Activated CD8-positive, alpha-beta T cell treated with anti-CD3 and anti-CD28 coated beads, Interleukin-2, amount 10 ng/mL, durations not matched to agents 7 days and 5 days (primary cell): ENCODE measurements at regions not wholly inside any gene's neighbourhood (a gene's known extent, or its start where the extent isn't known, plus 50 kb on each side); places are given as distances from the start of the nearest gene placed in this dataset.

Experiments
- ATAC-seq: fragments of 150-1000 bp; cut with Tn5 transposase; one replicate; pipeline ENCODE4 v1.10.0; 2021; ENCODE audit warnings: moderate library complexity
- CTCF ChIA-PET: fragments of 350-600 bp; sonication (Branson Sonifier 250); formaldehyde crosslinking; loops from one replicate; lab custom pipeline; 2021; ENCODE audit warnings: antibody characterized with exemption; lab: Charles Lee
- POLR2A ChIA-PET: fragments of 350-600 bp; sonication (Branson Sonifier 250); formaldehyde crosslinking; loops from one replicate; lab custom pipeline; 2021; ENCODE audit warnings: antibody characterized with exemption; lab: Charles Lee
- DNase-seq: peaks from one replicate; pipeline ENCODE4 v3.0.0-alpha.2; 2020
- H3K27ac Mint-ChIP-seq: one replicate; pipeline ENCODE4 v1.8.0; 2021; ENCODE audit warnings: mild to moderate bottlenecking, mixed read lengths
- H3K27me3 Mint-ChIP-seq: one replicate; pipeline ENCODE4 v1.8.0; 2021; ENCODE audit warnings: low read depth, mixed read lengths
- H3K36me3 Mint-ChIP-seq: one replicate; pipeline ENCODE4 v1.8.0; 2021; ENCODE audit warnings: low read depth, mixed read lengths
- H3K4me1 Mint-ChIP-seq: one replicate; pipeline ENCODE4 v1.8.0; 2021; ENCODE audit warnings: low read depth, mixed read lengths
- H3K4me3 Mint-ChIP-seq: one replicate; pipeline ENCODE4 v1.8.0; 2021; ENCODE audit warnings: mild to moderate bottlenecking, mixed read lengths
- H3K9me3 Mint-ChIP-seq: one replicate; pipeline ENCODE4 v1.8.0; 2022; ENCODE audit warnings: mixed read lengths; ENCODE audit not compliant: insufficient read depth

GRCh38 chr1:219759095-219759494 is 146.2 kb upstream of the ZC3H11B start:
- Mint-ChIP-seq H3K4me3 (no peak overlapping the region), H3K4me1 (no peaks in the 10 kb centered on the region), H3K27me3 (no peaks in the 10 kb centered on the region), H3K9me3 (no peaks in the 10 kb centered on the region), H3K27ac (no peak overlapping the region), H3K36me3 (no peaks in the 10 kb centered on the region)
- DNase-seq (no peak), ATAC-seq (no peak)
- CTCF ChIA-PET: no interaction called here
- POLR2A ChIA-PET: no interaction called here

- Mint-ChIP-seq H3K9me3 (no peaks in the 10 kb centered on the region), H3K4me1 (no peaks in the 10 kb centered on the region), H3K27ac (no peak overlapping the region), H3K4me3 (no peak overlapping the region), H3K27me3 (no peaks in the 10 kb centered on the region), H3K36me3 (no peaks in the 10 kb centered on the region)
- ChIA-PET POLR2A (no interaction called here), CTCF (no interaction called here)
- DNase-seq: no peak
- ATAC-seq: no peak
These were observed 145.0 kb upstream of the ZC3H11B start for GRCh38 chr1:219757890-219758289.

DNA sequence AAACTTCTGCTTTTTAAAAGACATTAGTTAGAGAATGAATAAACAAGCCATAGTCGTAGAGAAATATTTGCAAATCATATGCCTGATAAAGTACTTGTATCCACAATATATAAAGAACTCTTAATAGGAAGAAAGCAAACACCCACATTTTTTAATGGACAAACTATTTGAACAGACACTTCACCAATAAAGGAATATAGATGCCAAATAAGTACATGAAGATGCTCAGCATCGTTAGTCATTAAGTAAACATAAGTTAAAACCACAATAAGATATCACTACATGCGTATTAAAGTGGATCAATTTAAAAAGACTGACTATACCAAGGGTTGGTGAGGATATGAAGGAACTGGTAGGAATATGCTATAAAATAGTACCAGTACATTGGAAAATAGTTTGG is 142.3 kb upstream of the ZC3H11B start:
- H3K36me3 Mint-ChIP-seq: no peaks in the 10 kb centered on the region
- DNase-seq (no peak), ATAC-seq (no peak)
- no peak overlapping the region for H3K27ac Mint-ChIP-seq
- no peak overlapping the region for H3K4me3 Mint-ChIP-seq
- ChIA-PET POLR2A (no interaction called here), CTCF (no interaction called here)
- no peaks in the 10 kb centered on the region for H3K4me1 Mint-ChIP-seq
- H3K9me3 Mint-ChIP-seq: no peaks in the 10 kb centered on the region
- H3K27me3 Mint-ChIP-seq: no peaks in the 10 kb centered on the region

GRCh38 chr1:219754767-219755166 is 141.9 kb upstream of the ZC3H11B start:
- H3K27me3 Mint-ChIP-seq: no peaks in the 10 kb centered on the region
- H3K27ac Mint-ChIP-seq: no peak overlapping the region
- no peaks in the 10 kb centered on the region for H3K36me3 Mint-ChIP-seq
- POLR2A ChIA-PET: no interaction called here
- no peak for DNase-seq
- CTCF ChIA-PET: interaction anchor here (1.1 kb wide), 1 partner anchor 11 kb away, joined by 4 read pairs; no protein-coding TSS in a partner anchor
- H3K9me3 Mint-ChIP-seq: no peaks in the 10 kb centered on the region
- H3K4me1 Mint-ChIP-seq: no peaks in the 10 kb centered on the region
- no peak overlapping the region for H3K4me3 Mint-ChIP-seq
- no peak for ATAC-seq

DNA sequence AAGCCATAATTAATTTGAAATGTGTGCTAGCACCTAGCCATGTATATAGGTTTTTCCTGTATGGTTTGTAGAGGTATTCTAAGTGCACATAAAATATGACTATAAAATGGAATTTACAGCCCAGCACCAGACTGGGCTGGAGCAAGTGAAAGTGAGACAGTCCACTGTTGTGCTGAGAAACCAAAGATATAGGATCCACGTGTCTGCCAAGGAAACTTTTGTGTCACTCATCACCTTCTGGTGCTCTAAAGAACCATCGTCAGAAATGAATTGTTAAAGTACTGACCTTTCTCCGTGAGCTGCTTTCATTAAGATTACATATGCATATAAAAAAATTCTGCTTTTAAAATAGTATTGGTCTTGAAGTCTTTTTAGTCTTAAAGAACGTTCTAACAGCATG is 141.0 kb upstream of the ZC3H11B start:
- ATAC-seq (no peak), DNase-seq (no peak)
- H3K36me3 Mint-ChIP-seq: no peaks in the 10 kb centered on the region
- POLR2A ChIA-PET: no interaction called here
- H3K9me3 Mint-ChIP-seq: no peaks in the 10 kb centered on the region
- H3K4me1 Mint-ChIP-seq: no peaks in the 10 kb centered on the region
- CTCF ChIA-PET: interaction anchor here (1.1 kb wide), 1 partner anchor 11 kb away, joined by 4 read pairs; no protein-coding TSS in a partner anchor
- no peaks in the 10 kb centered on the region for H3K27me3 Mint-ChIP-seq
- no peak overlapping the region for H3K27ac Mint-ChIP-seq
- no peak overlapping the region for H3K4me3 Mint-ChIP-seq

- no peak overlapping the region for H3K4me3 Mint-ChIP-seq
- DNase-seq: no peak
- H3K27ac Mint-ChIP-seq: no peak overlapping the region
- ATAC-seq: no peak
- ChIA-PET CTCF (no interaction called here), POLR2A (no interaction called here)
- H3K36me3 Mint-ChIP-seq: no peaks in the 10 kb centered on the region
- no peaks in the 10 kb centered on the region for H3K27me3 Mint-ChIP-seq
- H3K4me1 Mint-ChIP-seq: no peaks in the 10 kb centered on the region
- no peaks in the 10 kb centered on the region for H3K9me3 Mint-ChIP-seq
These were observed 139.7 kb upstream of the ZC3H11B start for GRCh38 chr1:219752645-219753044.

- POLR2A ChIA-PET: interaction anchor here (0.6 kb wide), 1 partner anchor 1786 kb away, joined by 3 read pairs; no protein-coding TSS in a partner anchor
- Mint-ChIP-seq H3K36me3 (no peaks in the 10 kb centered on the region), H3K27me3 (no peaks in the 10 kb centered on the region), H3K9me3 (no peaks in the 10 kb centered on the region), H3K27ac (no peak overlapping the region), H3K4me1 (no peaks in the 10 kb centered on the region), H3K4me3 (no peak overlapping the region)
- CTCF ChIA-PET: no interaction called here
- ATAC-seq: no peak
- DNase-seq: no peak
These were observed 139.1 kb upstream of the ZC3H11B start for GRCh38 chr1:219751870-219752507.

DNA sequence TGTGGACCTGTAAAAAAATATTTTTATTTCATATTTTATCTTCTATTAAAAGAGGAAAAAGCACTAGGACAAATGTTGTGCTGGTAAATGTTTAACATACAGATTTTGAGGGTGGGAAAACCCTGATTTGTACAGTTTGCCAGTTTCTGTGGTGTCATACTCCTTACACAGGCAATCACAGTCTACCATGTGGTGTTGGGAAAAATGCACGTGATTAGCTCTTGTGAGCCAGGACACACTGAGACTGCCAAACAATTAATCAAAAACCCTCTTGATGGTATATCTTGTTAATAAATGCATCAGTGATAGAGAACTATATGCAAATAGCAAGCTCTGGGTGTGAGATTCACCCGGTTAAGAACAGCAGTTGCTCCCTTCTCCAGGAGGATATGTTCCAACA is 136.5 kb upstream of the ZC3H11B start:
- no peaks in the 10 kb centered on the region for H3K9me3 Mint-ChIP-seq
- no peaks in the 10 kb centered on the region for H3K4me1 Mint-ChIP-seq
- CTCF ChIA-PET: no interaction called here
- H3K4me3 Mint-ChIP-seq: no peak overlapping the region
- H3K36me3 Mint-ChIP-seq: no peaks in the 10 kb centered on the region
- DNase-seq (no peak), ATAC-seq (no peak)
- H3K27me3 Mint-ChIP-seq: no peaks in the 10 kb centered on the region
- no peak overlapping the region for H3K27ac Mint-ChIP-seq
- POLR2A ChIA-PET: no interaction called here

DNA sequence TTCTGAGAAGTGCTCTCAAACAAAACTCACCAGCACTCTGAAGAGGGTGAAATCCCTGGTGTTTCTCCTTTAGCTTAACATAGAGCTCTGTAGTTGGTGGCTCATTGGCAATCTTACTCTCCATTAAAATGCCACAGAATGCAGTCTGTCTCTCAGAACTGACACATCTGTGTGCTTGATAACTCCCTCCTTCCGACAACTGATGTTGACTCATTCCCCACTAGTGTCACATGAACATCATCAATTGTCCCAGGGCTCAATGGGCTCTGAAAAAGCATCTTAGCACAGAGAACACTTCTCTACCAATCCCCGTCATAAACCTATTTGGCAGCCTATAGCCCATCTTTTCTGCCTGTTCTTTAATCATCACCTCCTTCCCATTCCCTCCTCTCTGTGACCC is 133.2 kb upstream of the ZC3H11B start:
- ChIA-PET POLR2A (no interaction called here), CTCF (no interaction called here)
- no peak overlapping the region for H3K27ac Mint-ChIP-seq
- no peak overlapping the region for H3K4me3 Mint-ChIP-seq
- no peaks in the 10 kb centered on the region for H3K27me3 Mint-ChIP-seq
- ATAC-seq: no peak
- no peaks in the 10 kb centered on the region for H3K36me3 Mint-ChIP-seq
- DNase-seq: no peak
- no peaks in the 10 kb centered on the region for H3K9me3 Mint-ChIP-seq
- no peaks in the 10 kb centered on the region for H3K4me1 Mint-ChIP-seq

DNA sequence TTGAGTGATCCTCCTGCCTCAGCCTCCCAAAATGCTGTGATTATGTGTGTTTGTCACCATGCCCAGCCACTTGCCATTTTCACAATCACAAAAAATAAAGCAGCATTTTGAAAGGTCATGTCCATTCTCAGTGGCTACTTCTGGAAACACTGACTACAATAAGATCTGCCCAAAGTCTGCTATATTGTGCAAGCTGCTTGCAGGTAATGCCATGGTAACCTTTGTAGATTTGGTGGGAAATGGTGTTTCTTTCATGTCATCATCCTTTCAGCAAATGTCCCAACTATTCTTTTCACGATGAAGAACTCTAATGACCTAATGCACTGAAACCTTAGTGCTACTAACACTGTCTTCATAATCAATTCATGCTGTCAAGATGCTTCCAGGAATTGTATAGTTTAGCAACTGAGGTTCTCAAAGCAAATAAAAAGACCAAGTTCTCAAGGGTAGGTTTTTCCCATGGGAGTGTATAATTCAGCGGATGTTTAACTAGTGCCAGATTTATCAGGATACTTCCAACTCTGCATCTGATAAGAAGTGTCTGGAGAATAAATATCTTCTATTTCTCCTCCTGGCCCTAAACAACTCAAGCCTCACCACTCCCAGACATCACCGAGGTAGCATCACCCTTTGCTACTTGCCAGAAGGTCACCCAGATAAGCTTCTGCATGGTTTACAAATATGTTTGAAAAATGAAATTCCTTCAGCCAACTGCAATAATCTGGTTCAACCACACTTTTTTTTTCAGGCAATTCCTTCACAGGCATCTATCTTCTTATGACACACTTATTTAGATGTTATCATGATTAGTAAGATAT is 132.0 kb upstream of the ZC3H11B start:
- Mint-ChIP-seq H3K36me3 (no peaks in the 10 kb centered on the region), H3K27ac (no peak overlapping the region), H3K9me3 (no peaks in the 10 kb centered on the region), H3K27me3 (no peaks in the 10 kb centered on the region), H3K4me1 (no peaks in the 10 kb centered on the region), H3K4me3 (no peak overlapping the region)
- POLR2A ChIA-PET: no interaction called here
- DNase-seq (no peak), ATAC-seq (no peak)
- CTCF ChIA-PET: no interaction called here

DNA sequence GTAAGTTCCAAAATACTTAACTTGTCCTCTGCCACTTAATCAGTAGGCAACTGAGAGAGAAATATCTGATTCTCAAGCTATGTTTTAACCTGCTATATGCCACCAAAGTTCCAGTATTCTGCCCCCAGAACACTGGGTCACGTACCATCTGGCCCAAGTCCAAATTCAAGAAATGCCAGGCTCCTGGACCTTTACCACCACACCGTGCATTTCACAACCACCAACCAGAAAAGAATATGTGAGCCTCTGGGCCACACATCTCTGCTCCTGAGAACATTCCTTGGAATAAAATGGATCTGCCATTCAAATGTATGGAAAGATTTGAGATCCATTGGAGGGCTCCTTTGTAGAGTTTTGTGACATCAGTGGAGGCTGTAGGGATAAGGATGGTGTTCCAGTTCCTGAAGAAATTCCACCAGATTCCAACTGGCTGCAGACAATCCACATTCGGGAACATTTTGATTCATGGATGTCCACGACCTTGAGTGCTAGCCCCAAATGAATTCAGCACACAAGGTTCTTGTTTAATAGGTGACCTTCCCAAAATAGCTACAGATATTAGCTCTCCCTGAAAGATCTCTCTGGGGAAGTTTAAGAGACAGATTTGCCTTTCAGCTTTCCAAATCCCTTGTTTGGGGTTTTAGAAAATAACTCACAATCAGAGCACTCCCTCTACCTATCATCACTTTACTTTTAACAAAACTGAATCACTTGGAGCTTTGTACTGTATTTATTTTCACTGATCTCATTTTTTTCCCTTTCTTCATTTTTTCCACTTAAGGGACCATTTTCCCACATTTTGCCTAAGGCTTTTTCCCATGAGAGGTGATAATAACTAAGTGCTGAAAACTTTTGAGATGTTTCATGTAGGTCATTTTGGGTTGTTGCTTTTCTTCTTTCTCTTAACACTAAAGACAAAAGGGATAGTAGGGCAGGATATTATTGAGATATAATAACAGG is 128.4 kb upstream of the ZC3H11B start:
- ATAC-seq (no peak), DNase-seq (no peak)
- H3K27ac Mint-ChIP-seq: no peak overlapping the region
- POLR2A ChIA-PET: no interaction called here
- CTCF ChIA-PET: interaction anchor here (0.6 kb wide), 1 partner anchor 1462 kb away, joined by 3 read pairs; no protein-coding TSS in a partner anchor
- H3K36me3 Mint-ChIP-seq: no peaks in the 10 kb centered on the region
- no peaks in the 10 kb centered on the region for H3K9me3 Mint-ChIP-seq
- H3K4me3 Mint-ChIP-seq: no peak overlapping the region
- no peaks in the 10 kb centered on the region for H3K4me1 Mint-ChIP-seq
- no peaks in the 10 kb centered on the region for H3K27me3 Mint-ChIP-seq
